ENCODE measurements at regions not wholly inside any gene's neighbourhood (a gene's known extent, or its start where the extent isn't known, plus 50 kb on each side); places are given as distances from the start of the nearest gene placed in this dataset.
A peak's percentile ranks its signal among the peaks of the same experiment; 100 is the strongest.

- TF ChIP-seq ZNF230 (CRISPR knock-in tag; IDR thresholded peaks at IDR 0.05) (no peak), RFX5 (IDR thresholded peaks at IDR 0.05; ENCODE audit: low read depth, low read length) (no peak), ZNF691 (CRISPR knock-in tag; IDR thresholded peaks at IDR 0.05; ENCODE audit: borderline replicate concordance, low read depth) (no peak), ZBTB39 (CRISPR knock-in tag; IDR thresholded peaks at IDR 0.05) (no peak), ATF5 (CRISPR knock-in tag; IDR thresholded peaks at IDR 0.05; ENCODE audit: low read depth) (no peak), KDM5A (IDR thresholded peaks at IDR 0.05; ENCODE audit: borderline replicate concordance, low read length) (no peak)
These were observed 1548.4 kb upstream of the TMEFF2 start (continued) for GRCh38 chr2:193743089-193743488.

GRCh38 chr2:193738892-193739291 lies 1544.2 kb upstream of the TMEFF2 start:
- no peaks in the 10 kb centered on the region for H3K4me1 ChIP-seq (ENCODE audit: insufficient read depth, low read length)
- no peaks in the 10 kb centered on the region for H3K79me2 ChIP-seq (ENCODE audit: insufficient read depth, low read length)
- DNase-seq (ENCODE audit: low spot score) (no peak), FAIRE-seq (no peak), ATAC-seq (peak; percentile 44; the same call in 1 of the 3 replicates)
- no peaks in the 10 kb centered on the region for H4K20me1 ChIP-seq (ENCODE audit: insufficient read depth, low read length)
- H3K9ac ChIP-seq (ENCODE audit: insufficient read depth, low read depth, low read length) = no peak overlapping the region
- no TSS peak for BruUV-seq (replicated peaks)
- intact Hi-C loops (cut with micrococcal nuclease; ENCODE audit: unreplicated experiment) = no loop called here
- in situ Hi-C loops (cut with HindIII; ENCODE audit: extremely low pct_ligation_motif_present, low pct_unique_long_range_greater_than_20kb) = no loop called here
- H3K27me3 ChIP-seq (ENCODE audit: control insufficient read depth in 1 of 2, insufficient read depth in 2 of 2, low read length in 2 of 2) = no peaks in the 10 kb centered on the region
- no peaks in the 10 kb centered on the region for H3K36me3 ChIP-seq (replicated peaks in 1 of 2; ENCODE audit: control insufficient read depth in 1 of 2, insufficient read depth in 2 of 2, low read length in 2 of 2)
- POLR2A ChIA-PET = no interaction called here
- H2AFZ ChIP-seq (ENCODE audit: low read length) = no peak overlapping the region
- no peak overlapping the region for H3K4me2 ChIP-seq (ENCODE audit: low read depth, low read length)
- no peak overlapping the region for H3K27ac ChIP-seq (ENCODE audit: extremely low read length, insufficient read depth, low read length)
- TF ChIP-seq ZNF615 (CRISPR knock-in tag; IDR thresholded peaks at IDR 0.05; ENCODE audit: borderline replicate concordance) (no peak), SETDB1 (CRISPR knock-in tag; IDR thresholded peaks at IDR 0.05; ENCODE audit: borderline replicate concordance) (no peak), ZEB1 (IDR thresholded peaks at IDR 0.05; ENCODE audit: insufficient replicate concordance, low read depth) (no peak), ETV6 (CRISPR knock-in tag; conservative IDR thresholded peaks at IDR 0.05) (no peak), NKX3-1 (CRISPR knock-in tag; IDR thresholded peaks at IDR 0.05) (no peak), KMT2A (CRISPR knock-in tag; IDR thresholded peaks at IDR 0.05) (no peak), TFDP1 (CRISPR knock-in tag; IDR thresholded peaks at IDR 0.05; ENCODE audit: borderline replicate concordance) (no peak), TGIF2 (CRISPR knock-in tag; IDR thresholded peaks at IDR 0.05) (no peak), ZMYM2 (CRISPR knock-in tag; IDR thresholded peaks at IDR 0.05) (no peak), TOE1 (CRISPR knock-in tag; IDR thresholded peaks at IDR 0.05) (no peak), ZNF256 (CRISPR knock-in tag; conservative IDR thresholded peaks at IDR 0.05) (no peak)
- no peak overlapping the region for H3K4me3 ChIP-seq (replicated peaks in 1 of 3; ENCODE audit: insufficient read depth in 1 of 3, low read depth in 2 of 3, low read length in 3 of 3)
- H3K9me3 ChIP-seq (ENCODE audit: low read length) = no peaks in the 10 kb centered on the region
- CTCF ChIA-PET (ENCODE audit: low intra/inter-chr PET ratio, low total read pairs) = no interaction called here
- WGBS (ENCODE audit: low lambda C conversion rate) = 5% methylated on average over 3 of the region's 4 CpGs
